ENCODE measurements at regions not wholly inside any gene's neighbourhood (a gene's known extent, or its start where the extent isn't known, plus 50 kb on each side); places are given as distances from the start of the nearest gene placed in this dataset.
A peak's percentile ranks its signal among the peaks of the same experiment; 100 is the strongest.
"Not testable (repeated sequence)": the region's sequence is repeated elsewhere in the genome, so short reads cannot be mapped to it uniquely, and the experiment has no call there.

- DNase-seq (ENCODE audit: low spot score) = not testable (repeated sequence)
Measured at GRCh38 chr16:29328528-29328927, 78.0 kb downstream of the NPIPB11 start.

DNA sequence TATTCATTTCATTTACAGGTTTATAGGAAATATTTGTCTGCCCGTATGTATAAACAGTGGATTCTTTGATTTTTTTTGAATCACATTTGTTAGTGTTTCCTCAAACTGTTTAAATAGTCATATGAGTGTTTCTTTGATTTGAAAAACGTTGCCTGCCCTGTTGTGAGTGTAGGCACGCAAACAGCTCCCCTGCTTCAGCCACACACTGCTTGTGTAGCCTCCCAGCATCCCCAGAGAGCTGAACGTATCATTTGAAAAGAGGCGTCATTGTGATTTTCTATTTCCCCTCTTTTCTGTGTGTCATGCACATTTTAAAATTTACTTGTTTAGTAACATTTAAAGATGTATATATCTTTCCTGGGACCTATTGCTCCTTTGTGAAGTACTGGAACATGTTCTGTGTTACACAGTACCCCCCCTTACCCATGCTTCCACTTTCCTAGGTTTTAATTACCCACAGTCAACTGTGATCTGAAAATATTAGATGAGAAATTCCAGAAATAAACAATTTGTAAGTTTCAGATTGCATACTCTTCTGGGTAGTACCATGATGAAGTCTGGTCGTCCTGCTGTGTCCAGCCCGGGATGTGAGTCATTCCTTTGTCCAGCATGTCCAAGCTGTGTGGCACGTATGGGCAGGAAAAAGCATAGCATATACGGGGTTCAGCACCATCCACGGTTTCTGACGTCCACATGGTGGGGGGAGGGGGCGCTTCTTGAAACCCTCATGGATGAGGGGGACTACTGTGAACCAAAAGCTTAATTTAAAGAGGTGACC is 78.7 kb downstream of the NPIPB11 start:
- not testable (repeated sequence) for DNase-seq (ENCODE audit: low spot score)

DNA sequence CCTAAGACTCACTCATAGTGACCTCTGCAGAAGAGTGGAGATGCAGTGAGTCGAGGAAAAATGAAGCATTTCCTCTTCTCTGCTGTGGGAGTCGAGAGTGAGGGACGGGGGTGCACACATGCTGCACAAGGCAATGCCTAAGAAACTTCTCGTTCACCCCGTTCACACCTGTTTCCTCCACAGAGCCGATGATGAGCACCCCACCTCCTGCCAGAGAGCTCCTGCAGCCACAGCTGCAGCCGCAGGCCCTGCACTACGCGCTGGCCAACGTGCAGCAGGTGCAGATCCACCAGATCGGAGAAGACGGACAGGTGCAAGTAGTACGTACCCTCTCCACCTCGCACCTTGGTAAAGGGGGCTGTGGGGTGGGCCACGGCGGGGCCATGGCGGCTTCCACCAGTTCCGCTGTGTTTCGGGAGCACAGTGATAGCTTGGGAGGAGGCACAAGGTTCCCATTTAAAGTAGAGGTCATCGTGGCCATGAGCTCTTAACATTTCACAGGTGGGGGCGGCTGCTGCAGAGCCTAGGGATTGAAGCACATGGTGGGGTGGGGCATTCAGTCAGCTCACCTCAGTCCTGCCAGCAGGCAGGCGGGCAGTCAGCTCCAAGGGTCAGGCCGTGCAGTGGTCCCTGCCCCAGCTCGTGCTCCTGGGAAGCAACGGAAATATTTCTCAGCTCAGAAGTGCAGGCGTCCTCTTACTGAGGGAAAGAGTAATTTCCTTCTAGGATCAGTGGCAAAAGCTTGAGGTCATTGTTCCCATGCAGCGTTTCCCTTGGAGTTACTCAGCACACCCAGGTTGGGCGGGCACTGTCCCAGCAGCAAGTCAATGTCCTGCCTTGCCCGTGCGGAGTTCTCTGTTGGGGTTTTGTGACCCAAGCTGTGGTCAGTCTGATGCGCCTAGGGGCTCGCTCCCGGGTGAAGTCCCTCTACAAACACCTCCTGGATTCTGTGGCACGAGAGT is 80.1 kb downstream of the NPIPB11 start:
- not testable (repeated sequence) for DNase-seq (ENCODE audit: low spot score)

DNA sequence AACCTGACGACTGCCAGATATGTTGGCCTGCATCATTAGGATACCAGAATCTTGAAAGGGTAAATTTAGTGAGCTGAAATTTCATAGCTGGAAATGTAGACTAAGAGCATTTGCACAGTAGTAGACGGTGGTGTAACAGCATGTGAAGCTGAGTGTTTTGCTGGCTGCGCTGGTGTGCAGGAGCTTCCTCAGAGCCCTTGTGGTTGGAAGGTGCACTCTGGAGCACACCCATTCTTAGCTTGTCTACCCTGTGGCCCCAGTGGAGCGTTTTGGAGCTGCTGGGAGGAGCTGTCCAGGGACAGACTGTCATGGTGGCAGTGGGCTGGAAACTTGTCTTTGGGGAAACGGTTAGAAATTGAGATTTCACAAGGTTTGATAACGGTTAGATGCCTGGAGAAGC is 82.8 kb downstream of the NPIPB11 start:
- not testable (repeated sequence) for DNase-seq (ENCODE audit: low spot score)

- no peak for DNase-seq (ENCODE audit: low spot score)
Measured at GRCh38 chr16:29321585-29321984, 84.9 kb downstream of the NPIPB11 start.

GRCh38 chr16:29321000-29321393 is 85.5 kb downstream of the NPIPB11 start:
- no peak for DNase-seq (ENCODE audit: low spot score)

DNA sequence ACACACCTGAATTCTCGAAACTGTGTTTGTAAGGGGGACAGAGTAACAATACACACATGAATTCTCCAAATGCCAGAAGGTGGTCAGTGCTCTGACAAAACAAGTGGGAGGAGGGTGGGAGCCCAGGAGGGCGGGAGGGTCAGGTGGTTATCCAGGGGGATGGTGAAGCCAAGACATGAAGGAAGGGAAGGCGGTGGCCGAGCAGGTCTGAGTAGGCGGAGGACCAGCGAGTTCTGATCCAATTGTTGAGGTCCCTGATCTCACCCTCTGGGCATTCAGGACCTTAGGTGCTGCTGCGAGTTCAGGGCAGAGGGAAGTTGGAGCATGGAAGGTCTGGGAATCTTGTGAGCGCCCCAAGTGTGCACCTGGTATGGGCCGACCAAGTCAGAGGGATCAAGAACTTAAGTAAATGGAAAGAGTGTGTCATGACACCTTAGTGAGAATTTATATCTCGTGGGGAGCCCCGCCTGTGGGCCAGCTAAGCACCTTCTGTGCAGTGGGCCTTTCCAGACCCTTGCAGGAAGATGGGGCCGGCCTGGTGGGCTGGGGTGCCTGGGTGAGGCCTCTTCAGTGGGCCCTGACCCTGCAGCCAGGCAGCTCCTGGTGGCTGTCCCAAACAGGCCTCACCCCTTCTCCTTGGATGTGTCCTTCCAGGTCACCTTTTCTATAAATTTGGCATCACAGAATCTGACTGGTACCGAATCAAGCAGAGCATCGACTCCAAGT is 86.1 kb downstream of the NPIPB11 start:
- no peak for DNase-seq (ENCODE audit: low spot score)

GRCh38 chr16:29319726-29320125 is 86.8 kb downstream of the NPIPB11 start:
- DNase-seq (ENCODE audit: low spot score) = no peak

- DNase-seq (ENCODE audit: low spot score) = not testable (repeated sequence)
Measured at GRCh38 chr16:29318561-29318968, 87.9 kb downstream of the NPIPB11 start.

- DNase-seq (ENCODE audit: low spot score) = no peak
Measured at GRCh38 chr16:29318037-29318436, 88.5 kb downstream of the NPIPB11 start.

- no peak for DNase-seq (ENCODE audit: low spot score)
Measured at GRCh38 chr16:29317269-29317668, 89.2 kb downstream of the NPIPB11 start.

DNA sequence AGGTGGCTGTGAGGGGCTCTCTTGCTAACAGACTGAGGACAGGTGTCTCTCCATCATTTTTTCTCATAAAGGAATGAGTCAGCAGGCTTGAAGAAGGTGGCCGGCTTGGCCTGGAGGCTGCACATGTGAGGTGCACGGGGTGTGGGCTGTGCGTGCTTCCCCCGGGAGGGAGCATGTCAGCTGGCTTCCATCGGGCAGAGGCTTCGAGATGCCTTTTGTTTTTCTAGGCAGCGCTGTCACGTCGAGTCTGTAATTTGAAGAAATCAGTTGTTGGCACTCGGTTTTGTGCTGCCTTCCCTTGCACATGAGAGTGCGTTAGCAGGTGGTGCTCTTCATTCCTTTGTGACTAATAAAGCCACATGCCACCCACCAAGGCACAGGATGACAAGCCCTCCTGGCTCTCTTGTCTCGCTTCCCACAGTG is 89.7 kb downstream of the NPIPB11 start:
- DNase-seq (ENCODE audit: low spot score) = no peak

DNA sequence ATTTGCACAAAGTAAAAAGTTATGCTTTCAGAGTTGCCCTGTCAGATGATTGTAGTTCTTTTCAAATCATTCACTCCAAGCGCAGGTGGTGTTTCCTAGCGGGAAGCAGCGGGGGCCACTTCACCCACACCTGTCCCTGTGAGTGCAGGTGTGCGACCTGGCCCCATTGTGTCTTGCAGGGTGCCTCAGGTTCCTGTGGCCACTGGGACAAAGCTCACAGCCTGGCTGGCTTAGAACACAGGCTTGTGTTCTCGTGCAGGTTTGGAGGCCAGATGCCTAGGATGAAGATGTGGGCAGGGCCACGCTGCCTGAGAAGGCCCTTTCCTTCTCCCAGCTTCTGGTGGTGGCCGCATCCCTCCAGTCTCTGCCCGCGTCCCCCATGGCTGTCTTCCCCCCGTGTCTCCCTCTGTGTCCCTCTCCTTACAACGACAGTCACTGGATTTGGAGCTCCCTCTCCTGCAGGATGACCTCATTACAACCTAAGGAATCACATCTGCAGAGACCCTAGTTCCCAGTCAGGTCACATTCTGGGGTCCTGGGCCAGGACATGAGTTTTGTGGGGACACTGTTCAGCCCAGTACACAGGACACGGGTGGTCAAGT is 90.5 kb downstream of the NPIPB11 start:
- DNase-seq (ENCODE audit: low spot score) = peak; percentile 32

DNA sequence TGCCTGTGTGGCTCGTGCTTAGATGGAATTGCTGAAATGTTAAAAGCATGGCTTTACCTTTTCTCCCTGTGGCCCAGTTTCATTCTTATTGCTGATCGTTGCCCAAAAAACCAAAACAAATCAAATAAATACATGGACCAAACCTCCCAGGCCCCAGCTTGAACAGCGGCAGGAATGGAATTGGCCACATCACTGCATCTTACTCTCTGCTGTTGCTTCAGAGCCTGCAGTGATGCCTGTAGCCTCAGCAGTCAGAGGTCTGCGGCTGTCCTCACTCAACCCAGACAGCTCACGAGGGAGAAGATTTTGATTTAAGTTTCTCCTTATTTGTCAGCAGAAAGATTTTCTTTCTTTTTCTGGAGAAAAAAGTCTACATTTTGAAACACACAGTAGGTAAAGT is 91.5 kb downstream of the NPIPB11 start:
- no peak for DNase-seq (ENCODE audit: low spot score)

DNA sequence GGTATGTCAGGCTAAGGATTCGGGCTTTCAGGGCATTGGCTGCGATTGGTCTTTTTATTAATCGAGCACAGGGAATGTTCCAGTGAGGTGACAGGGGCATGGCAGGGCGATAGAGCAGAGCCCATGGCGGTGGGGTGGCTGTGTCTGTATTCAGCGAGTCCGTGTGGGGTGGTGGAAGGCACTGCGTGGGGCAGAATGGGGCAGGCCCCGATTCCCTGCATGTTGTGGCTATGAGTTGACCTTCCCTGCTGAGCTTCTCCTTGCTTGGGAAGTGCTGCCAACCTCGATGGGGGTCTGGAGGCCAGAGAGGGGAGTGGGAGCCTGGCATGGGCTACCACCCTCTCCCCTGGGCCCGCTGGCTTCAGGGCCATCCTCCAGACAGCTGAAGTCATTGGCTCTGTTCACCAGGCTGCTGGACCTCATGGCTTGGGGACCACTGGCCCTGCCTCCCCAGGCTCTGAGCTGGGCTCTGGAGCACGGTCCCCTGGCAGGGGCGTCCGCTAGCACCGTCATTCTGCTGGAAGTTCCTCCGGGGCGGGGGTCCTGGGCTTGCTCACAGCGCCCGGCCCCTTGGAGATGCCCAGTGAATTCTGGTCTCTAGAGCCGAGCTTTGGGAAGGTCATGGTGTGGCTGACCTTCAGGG is 92.1 kb downstream of the NPIPB11 start:
- DNase-seq (ENCODE audit: low spot score) = no peak

GRCh38 chr16:29313559-29314048 is 92.9 kb downstream of the NPIPB11 start:
- DNase-seq (ENCODE audit: low spot score) = no peak

DNA sequence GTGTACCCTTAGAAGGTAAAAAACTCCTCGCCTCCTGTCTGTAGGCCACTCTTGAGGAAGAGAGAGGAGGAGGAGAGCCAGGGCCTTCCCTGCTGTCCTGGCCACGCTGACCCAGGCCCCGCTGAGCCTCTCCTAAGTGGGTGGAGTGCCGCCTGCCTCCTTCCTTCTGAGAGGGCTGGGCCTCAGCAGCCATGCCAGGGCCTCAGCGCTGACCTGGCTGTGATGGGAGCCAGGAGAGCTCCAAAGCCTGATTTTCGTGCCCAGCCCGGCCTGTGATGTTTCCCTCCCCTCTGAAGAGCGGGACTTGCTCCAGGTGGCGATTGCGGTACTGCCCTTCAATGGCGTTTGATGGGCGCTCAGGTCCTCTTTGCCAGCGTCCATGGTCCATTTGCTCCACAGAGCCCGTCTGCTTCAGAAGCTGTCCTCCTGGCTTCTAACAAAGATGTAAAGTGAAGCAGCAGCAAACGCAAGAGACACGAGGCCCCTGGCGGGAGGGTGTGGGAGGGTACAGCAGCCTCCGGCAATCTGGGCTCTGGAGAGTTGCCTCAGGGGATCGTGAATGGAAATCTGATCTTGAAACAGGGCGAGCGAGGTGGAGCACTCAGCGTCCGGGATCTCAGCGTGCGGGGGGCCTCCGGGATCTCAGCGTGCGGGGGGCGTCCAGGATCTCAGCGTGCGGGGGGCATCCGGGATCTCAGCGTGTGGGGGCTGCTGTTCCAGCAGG is 93.5 kb downstream of the NPIPB11 start:
- no peak for DNase-seq (ENCODE audit: low spot score)

DNA sequence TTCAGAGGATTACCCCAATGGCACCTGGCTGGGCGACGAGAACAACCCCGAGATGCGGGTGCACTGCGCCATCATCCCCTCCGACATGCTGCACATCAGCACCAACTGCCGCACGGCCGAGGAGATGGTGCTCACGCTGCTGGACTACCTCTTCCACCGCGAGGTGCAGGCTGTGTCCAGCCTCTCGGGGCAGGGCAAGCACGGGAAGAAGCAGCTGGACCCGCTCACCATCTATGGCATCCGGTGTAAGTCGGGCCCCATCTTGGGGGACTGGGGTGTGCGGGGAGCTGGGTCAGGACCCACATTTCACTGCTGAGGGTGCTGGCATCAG is 94.2 kb downstream of the NPIPB11 start:
- not testable (repeated sequence) for DNase-seq (ENCODE audit: low spot score)

DNA sequence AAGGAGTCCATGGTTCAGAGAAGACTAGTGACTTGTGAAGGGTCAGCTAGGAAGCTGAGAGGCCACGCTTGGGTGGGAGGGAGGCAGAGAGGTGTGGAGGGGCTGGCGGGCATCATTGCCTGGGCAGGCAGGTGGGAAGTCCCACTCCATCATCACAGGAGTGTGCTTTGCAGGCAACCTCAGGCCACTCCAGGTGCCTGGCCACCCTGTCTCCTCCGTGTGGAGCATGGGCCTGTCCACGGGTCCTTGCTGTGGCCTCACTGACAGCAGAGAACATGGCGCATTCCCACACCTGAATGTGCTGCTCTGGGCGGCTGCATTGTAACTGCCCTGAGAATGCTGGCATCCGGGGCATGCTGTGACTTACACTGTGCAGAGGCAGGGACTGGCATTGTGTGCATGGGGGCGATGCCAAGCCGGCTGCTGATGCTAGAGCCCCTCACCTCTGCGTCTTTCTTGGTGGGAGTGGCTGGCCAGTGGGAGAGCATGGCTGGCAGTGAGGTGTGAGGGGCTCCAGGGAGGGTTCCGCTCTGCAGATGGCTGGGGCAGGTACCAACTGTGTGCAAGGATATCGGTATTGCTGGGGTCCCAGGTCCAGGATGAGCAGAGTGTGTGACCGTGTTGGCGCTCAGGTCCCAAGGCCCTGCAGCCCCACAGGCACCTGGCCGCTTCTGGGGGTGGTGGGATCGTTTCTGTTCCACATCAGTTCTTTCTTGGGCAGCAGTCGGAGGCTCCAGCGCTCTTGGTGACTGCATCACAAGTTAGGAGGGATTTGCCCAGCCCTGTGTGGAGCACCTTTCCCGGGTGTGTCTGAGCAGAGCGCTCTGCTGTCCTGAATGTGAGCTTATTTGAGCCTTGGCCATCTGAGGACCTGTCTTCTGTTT is 94.8 kb downstream of the NPIPB11 start:
- DNase-seq (ENCODE audit: low spot score) = no peak

All from HT-29 (cell line).